CD4-positive, alpha-beta T cell (primary cell): ENCODE measurements at regions not wholly inside any gene's neighbourhood (a gene's known extent, or its start where the extent isn't known, plus 50 kb on each side); places are given as distances from the start of the nearest gene placed in this dataset.

Source experiments
- ATAC-seq: fragments of 200-7000 bp; cut with Tn5 transposase; one replicate; pipeline ENCODE4 v1.10.0; 2022; ENCODE audit warnings: mild to moderate bottlenecking; ENCODE audit not compliant: poor library complexity
- CTCF ChIA-PET: fragments of 350-600 bp; sonication (Branson Sonifier 250); formaldehyde crosslinking; loops from one replicate; lab custom pipeline; 2021; ENCODE audit warnings: antibody characterized with exemption, inconsistent platforms; lab: Charles Lee
- POLR2A ChIA-PET: fragments of 350-600 bp; sonication (Branson Sonifier 250); formaldehyde crosslinking; loops from one replicate; lab custom pipeline; 2021; ENCODE audit warnings: antibody characterized with exemption, inconsistent platforms; lab: Charles Lee
- DNase-seq, 14 experiments: peaks; one replicate each; pipeline ENCODE4 v3.0.0-alpha.2; 2013 to 2020; ENCODE audit warnings: mixed read lengths in 2 of 14
- H3K27ac ChIP-seq, 2 donors: one replicate each; pipeline versions ENCODE4 v1.5.1 to v1.7.0; 2013; ENCODE audit warnings: low read length in 2 of 2, low read depth in 1 of 2, mild to moderate bottlenecking in 1 of 2
- H3K27me3 ChIP-seq, 2 experiments: 1 replicate in 1 of 2; 2 replicates in 1 of 2; pipeline versions ENCODE4 v1.6.1 to v1.7.0; 2013; ENCODE audit warnings: low read length in 2 of 2, control low read depth in 1 of 2, mild to moderate bottlenecking in 1 of 2, moderate library complexity in 1 of 2; ENCODE audit not compliant: insufficient read depth in 2 of 2, control insufficient read depth in 1 of 2
- H3K36me3 ChIP-seq: one replicate; pipeline ENCODE4 v1.6.1; 2013; ENCODE audit warnings: low read length, control low read depth; ENCODE audit not compliant: insufficient read depth
- H3K4me1 ChIP-seq: one replicate; pipeline ENCODE4 v1.6.1; 2013; ENCODE audit warnings: low read length, control low read depth; ENCODE audit not compliant: insufficient read depth
- H3K4me3 ChIP-seq: one replicate; pipeline ENCODE4 v1.5.1; 2013; ENCODE audit warnings: mild to moderate bottlenecking, low read length, moderate library complexity
- H3K9me3 ChIP-seq, 2 experiments: 1 replicate in 1 of 2; 2 replicates in 1 of 2; pipeline versions ENCODE4 v1.6.1 to v1.7.0; 2013; ENCODE audit warnings: low read length in 2 of 2, mild to moderate bottlenecking in 2 of 2, control low read depth in 1 of 2, moderate library complexity in 1 of 2; ENCODE audit not compliant: control insufficient read depth in 1 of 2, insufficient read depth in 1 of 2
- H3K27ac Mint-ChIP-seq: one replicate; pipeline ENCODE4 v1.8.0; 2020; ENCODE audit warnings: mixed read lengths
- H3K27me3 Mint-ChIP-seq: one replicate; pipeline ENCODE4 v1.8.0; 2021; ENCODE audit warnings: mixed read lengths
- H3K36me3 Mint-ChIP-seq: one replicate; pipeline ENCODE4 v1.8.0; 2021; ENCODE audit warnings: low read depth, mixed read lengths
- H3K4me1 Mint-ChIP-seq: one replicate; pipeline ENCODE4 v1.8.0; 2021; ENCODE audit warnings: low read depth, mixed read lengths
- H3K4me3 Mint-ChIP-seq: one replicate; pipeline ENCODE4 v1.8.0; 2020; ENCODE audit warnings: mild to moderate bottlenecking, mixed read lengths
- H3K9me3 Mint-ChIP-seq: one replicate; pipeline ENCODE4 v1.8.0; 2020; ENCODE audit warnings: mixed read lengths
- CTCF ChIP-seq: fragments of 200-600 bp; IDR thresholded peaks from one replicate; pipeline ENCODE4 v1.8.0; 2022; ENCODE audit warnings: antibody characterized with exemption, mild to moderate bottlenecking
- intact Hi-C, 2 experiments: fragments of 100-400 bp; cut with DNase I in 1 of 2; cut with micrococcal nuclease in 1 of 2; formaldehyde crosslinking; loops; one replicate each; pipeline versions ENCODE4 v1.15.1 to v1.9.0; 2023 to 2025; cut with DNase I, micrococcal nuclease

- Histone ChIP-seq H3K36me3 (no peaks in the 10 kb centered on the region), H3K4me3 (no peak overlapping the region), H3K9me3 (no peaks in the 10 kb centered on the region), H3K4me1 (no peaks in the 10 kb centered on the region), H3K27me3 (no peaks in the 10 kb centered on the region), H3K27ac (no peak overlapping the region)
- no peak for TF ChIP-seq CTCF
- intact Hi-C loops, result no loop called here
- H3K27ac Mint-ChIP-seq, result no peak overlapping the region
- H3K4me1 Mint-ChIP-seq, result no peaks in the 10 kb centered on the region
- ATAC-seq, result no peak
- H3K9me3 Mint-ChIP-seq, result no peaks in the 10 kb centered on the region
- ChIA-PET CTCF (no interaction called here), POLR2A (no interaction called here)
- no peak for DNase-seq
- no peak overlapping the region for H3K4me3 Mint-ChIP-seq
- H3K27me3 Mint-ChIP-seq, result peaks cover 5% of the 10 kb centered on the region
- H3K36me3 Mint-ChIP-seq, result no peaks in the 10 kb centered on the region
These were observed 196.7 kb upstream of the GUCY1A2 start for GRCh38 chr11:107215010-107215409.

- ATAC-seq, result no peak
- Histone ChIP-seq H3K4me1 (no peaks in the 10 kb centered on the region), H3K4me3 (no peak overlapping the region), H3K36me3 (no peaks in the 10 kb centered on the region), H3K27me3 (no peaks in the 10 kb centered on the region), H3K9me3 (peaks cover 0 to 8% of the 10 kb centered on the region in 2 experiments), H3K27ac (no peak overlapping the region)
- Mint-ChIP-seq H3K4me1 (no peaks in the 10 kb centered on the region), H3K4me3 (no peak overlapping the region), H3K36me3 (no peaks in the 10 kb centered on the region), H3K27ac (no peak overlapping the region), H3K27me3 (no peaks in the 10 kb centered on the region), H3K9me3 (no peaks in the 10 kb centered on the region)
- POLR2A ChIA-PET, result no interaction called here
- CTCF ChIA-PET, result interaction anchor here (1.6 kb wide), 1 partner anchor 13 kb away, joined by 3 read pairs; no protein-coding TSS in a partner anchor
- no peak for TF ChIP-seq CTCF
- no peak for DNase-seq
- intact Hi-C loops, result no loop called here
These were observed 185.4 kb upstream of the GUCY1A2 start for GRCh38 chr11:107203656-107204055.

GRCh38 chr11:107202241-107202640, 184.0 kb upstream of the GUCY1A2 start:
- POLR2A ChIA-PET, result no interaction called here
- DNase-seq (no peak), ATAC-seq (no peak)
- Mint-ChIP-seq H3K27ac (no peak overlapping the region), H3K9me3 (no peaks in the 10 kb centered on the region), H3K4me3 (no peak overlapping the region), H3K36me3 (no peaks in the 10 kb centered on the region), H3K27me3 (no peaks in the 10 kb centered on the region), H3K4me1 (no peaks in the 10 kb centered on the region)
- CTCF ChIA-PET, result no interaction called here
- intact Hi-C loops, result no loop called here
- H3K4me3 ChIP-seq, result no peak overlapping the region
- H3K27me3 ChIP-seq, result no peaks in the 10 kb centered on the region
- H3K9me3 ChIP-seq, result peaks cover 0 to 8% of the 10 kb centered on the region in 2 experiments
- H3K36me3 ChIP-seq, result no peaks in the 10 kb centered on the region
- no peaks in the 10 kb centered on the region for H3K4me1 ChIP-seq
- no peak overlapping the region for H3K27ac ChIP-seq
- no peak for TF ChIP-seq CTCF
